ENCODE measurements at regions not wholly inside any gene's neighbourhood (a gene's known extent, or its start where the extent isn't known, plus 50 kb on each side); places are given as distances from the start of the nearest gene placed in this dataset.
"Not testable (repeated sequence)": the region's sequence is repeated elsewhere in the genome, so short reads cannot be mapped to it uniquely, and the experiment has no call there.

- not testable (repeated sequence) for DNase-seq (ENCODE audit: low read depth in 3 of 3)
These were observed 145.2 kb upstream of the PITRM1 start for GRCh38 chr10:3317553-3318479.

- not testable (repeated sequence) for DNase-seq (ENCODE audit: low read depth in 3 of 3)
These were observed 142.0 kb upstream of the PITRM1 start for GRCh38 chr10:3314445-3315085.

- DNase-seq (ENCODE audit: low read depth in 3 of 3), result not testable (repeated sequence)
These were observed 141.3 kb upstream of the PITRM1 start for GRCh38 chr10:3313784-3314444.

DNA sequence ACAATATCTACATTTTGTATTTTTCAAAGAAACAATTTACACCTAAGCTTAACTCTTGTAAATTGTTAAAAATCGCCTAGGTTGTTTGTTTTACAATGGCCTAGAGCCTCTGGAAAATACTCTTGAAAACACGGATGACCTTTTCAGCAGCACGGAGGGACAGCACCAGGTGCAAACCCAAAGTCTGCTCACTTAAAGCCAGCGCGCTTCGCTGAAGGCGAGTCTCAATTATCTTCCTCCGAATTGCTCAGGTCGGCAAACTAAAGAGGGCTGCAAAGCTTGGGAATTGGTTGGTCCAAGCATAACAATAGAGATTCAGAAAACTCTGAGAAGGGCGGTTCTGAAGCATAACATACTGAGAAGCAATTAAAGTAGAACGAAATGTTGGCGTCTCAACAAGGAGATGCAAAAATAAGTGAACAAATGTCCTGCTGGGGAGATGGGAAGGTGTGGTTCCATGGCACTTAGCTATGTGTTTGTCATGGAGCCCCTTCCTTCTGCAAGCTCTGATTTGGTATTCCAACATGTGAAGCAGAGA, 139.9 kb upstream of the PITRM1 start:
- no peak for DNase-seq (ENCODE audit: low read depth in 3 of 3)

DNA sequence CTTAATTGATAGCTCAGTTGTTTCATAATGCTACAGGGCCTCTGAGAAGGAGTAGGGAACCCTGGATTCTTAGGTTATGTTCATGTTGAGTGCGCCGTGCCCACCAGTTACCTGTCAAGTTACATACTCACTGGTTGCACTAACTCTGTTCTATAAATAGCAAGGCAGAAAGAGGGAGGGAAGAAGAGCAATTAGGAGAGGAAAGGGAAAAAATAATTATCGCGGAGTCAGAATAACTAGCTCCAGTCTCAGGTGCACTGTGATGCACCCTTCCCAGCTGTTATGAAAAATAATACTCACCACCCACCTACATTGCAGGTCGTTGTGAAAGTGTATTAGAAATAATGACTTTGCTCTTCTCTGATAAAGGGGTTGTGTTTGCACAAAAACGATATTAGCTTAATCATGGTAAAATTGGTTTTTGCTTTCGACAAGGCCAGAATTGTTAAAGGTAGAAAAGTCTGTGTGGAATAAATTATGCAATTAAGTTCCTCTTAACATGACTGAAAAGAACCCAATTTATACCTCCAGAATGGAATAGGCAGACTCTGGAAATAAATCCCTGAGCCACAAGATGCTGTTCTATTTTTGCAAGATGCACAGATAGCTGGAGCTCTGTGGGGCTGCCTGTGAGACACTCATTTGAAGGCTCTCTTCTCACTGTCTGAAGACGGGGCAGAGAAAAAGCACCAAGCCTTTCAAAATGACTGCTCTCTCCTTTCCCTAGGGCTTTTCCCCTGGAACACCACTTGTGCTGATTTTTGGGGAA, 137.6 kb upstream of the PITRM1 start:
- no peak for DNase-seq (ENCODE audit: low read depth in 3 of 3)

- DNase-seq (ENCODE audit: low read depth in 3 of 3), result no peak
These were observed 133.5 kb upstream of the PITRM1 start for GRCh38 chr10:3306050-3306449.

DNA sequence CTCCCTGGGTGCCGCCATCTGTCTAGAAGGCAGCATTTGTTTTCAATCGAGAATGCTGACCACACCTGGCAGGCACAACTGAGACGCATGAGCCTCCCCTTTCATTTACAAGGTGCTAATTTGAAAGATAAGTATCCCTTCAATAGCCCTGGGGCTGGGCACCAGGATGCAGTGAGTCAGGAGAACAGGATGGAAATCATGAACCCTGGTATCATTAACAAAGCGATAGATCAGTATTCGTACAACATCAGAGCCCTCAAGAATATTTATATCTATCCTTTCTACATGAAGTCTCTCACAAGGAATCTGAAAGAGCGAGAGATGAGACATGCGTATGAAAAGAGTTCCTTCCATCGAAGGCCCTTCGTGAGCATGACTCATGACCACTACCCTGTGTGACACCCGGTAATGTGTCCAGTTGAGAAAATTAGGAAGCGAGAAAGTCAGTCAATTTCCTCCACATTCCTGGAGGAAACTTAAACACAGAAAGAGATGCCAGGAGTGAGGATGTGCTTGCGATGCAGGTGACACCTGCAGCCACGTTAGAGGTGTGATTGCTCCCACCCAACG, 123.1 kb upstream of the PITRM1 start:
- DNase-seq (ENCODE audit: low read depth in 3 of 3), result no peak

- DNase-seq (ENCODE audit: low read depth in 3 of 3), result no peak
These were observed 122.5 kb upstream of the PITRM1 start for GRCh38 chr10:3294919-3295581.

- DNase-seq (ENCODE audit: low read depth in 3 of 3), result no peak
These were observed 121.2 kb upstream of the PITRM1 start for GRCh38 chr10:3293581-3294431.

DNA sequence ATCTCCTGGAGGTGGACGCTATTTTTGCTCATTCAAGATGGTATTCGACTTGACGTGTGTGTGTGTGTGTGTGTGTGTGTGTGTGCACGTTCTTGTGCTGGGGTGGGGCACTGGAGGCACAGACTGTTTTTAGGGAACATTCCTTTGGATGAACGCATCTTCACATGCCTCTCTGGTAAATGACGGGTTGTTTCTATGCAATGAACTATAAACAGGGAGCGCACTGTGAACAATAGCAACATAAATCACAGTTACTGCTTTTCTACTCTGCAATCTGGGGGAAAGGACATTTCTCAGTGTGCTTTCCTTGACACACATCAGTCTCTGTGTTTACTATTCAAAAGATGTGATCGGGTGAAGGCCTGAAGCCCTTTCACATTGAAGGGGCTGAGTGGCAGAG, 120.1 kb upstream of the PITRM1 start:
- DNase-seq (ENCODE audit: low read depth in 3 of 3), result no peak

GRCh38 chr10:3290550-3290949, 118.0 kb upstream of the PITRM1 start:
- DNase-seq (ENCODE audit: low read depth in 3 of 3), result no peak

DNA sequence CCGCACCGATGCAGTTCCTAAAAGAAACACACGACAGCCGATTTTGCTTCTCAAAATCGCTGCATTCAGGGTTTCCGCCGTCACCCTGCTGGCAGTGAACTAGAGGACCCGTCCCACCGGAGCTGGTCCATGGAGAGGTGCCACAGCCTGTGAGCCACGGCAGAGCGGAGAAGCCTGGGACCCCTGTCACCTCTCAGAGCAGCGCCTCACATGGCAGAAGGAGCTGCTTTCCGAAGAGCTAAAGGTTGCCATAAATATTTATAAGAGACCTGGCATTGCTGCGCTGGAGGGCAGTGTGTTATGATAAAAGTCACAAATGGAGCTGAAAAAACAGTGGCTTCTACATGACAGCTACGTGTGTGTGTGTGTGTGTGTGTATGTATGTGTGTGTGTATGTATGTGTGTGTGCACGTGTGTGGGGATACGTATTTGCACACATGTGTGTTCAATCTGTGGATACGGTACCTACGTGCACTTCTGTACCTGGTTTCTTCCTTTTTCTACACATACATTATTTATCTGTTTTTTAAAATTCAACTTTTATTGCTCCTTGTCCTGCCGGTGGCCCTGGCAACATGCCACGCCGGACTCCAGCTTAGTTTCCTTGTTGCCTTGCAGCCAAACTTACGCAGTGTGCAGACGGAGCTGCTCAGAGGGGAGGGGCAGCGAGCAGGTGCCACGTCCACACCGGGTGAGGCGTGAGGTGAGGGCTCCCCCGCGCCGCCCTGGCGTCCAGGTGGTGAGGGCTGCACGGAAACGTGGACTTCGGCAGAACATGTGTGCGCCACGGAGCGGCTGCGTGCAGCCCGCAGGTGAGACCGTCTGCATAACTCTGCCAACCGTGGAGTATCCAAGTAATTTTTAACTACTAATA, 115.2 kb upstream of the PITRM1 start:
- DNase-seq (ENCODE audit: low read depth in 3 of 3), result no peak

DNA sequence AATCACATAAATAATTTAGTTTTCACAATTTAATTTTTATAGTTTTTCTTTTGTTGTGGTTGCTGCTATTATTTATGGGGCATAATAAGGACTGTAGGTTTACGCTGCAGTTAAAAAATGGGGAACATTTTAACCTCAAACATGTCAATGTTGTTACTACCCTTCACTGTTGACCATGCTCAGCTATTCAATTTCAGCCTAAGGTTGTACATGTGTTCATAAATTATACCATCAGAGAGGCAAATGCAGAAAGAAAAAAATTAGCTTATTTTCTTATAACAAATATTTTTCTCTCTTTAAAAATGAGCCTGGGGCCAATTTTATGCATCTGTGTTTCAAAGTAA, 110.1 kb upstream of the PITRM1 start:
- no peak for DNase-seq (ENCODE audit: low read depth in 3 of 3)

- no peak for DNase-seq (ENCODE audit: low read depth in 3 of 3)
These were observed 109.5 kb upstream of the PITRM1 start for GRCh38 chr10:3281941-3282673.

- DNase-seq (ENCODE audit: low read depth in 3 of 3), result no peak
These were observed 106.2 kb upstream of the PITRM1 start for GRCh38 chr10:3278771-3279170.

DNA sequence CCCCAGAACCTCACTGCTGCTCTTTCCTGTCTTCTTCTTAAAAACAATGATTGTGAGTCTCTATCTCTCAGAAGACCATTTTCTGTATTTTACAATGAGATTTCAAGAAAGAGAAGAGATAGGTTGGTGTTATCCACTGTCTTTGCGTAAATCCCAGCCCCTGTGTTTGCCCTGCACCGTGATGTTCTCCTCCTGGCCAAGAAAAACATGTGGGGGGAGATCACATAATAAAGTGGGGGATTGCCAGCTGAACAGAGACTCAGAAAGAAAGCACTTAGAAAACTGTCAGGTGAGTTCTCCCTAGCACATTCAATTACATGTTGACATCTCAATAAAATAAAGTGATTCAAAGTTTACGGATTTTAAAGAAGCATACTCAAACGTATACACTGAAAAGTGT, 105.0 kb upstream of the PITRM1 start:
- DNase-seq (ENCODE audit: low read depth in 3 of 3), result no peak

DNA sequence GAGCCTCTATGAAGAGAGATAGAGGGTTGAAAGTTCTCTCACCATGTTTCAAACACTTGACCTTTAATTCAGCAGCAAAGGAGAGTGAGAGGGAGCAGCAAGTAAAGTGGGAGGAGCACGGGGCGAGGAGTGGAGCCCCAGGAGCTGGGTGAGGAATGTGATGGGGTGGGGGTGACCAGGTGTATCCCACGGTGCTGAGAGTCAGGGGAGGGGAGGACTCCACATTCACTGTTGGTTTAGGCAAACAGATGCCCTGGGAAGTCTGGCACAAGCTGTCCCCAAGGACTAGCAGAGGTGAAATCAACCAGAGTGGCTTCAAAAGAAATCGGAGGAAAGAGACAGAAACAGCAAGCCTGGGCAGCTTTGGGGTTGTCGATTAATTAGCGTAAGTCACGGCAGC, 101.8 kb upstream of the PITRM1 start:
- DNase-seq (ENCODE audit: low read depth in 3 of 3), result no peak

GRCh38 chr10:3273966-3274365, 101.4 kb upstream of the PITRM1 start:
- DNase-seq (ENCODE audit: low read depth in 3 of 3), result no peak

Measured in stimulated activated CD4-positive, alpha-beta T cell treated with anti-CD3 and anti-CD28 coated beads, TNF-alpha, amount 100 ng/mL, for 48 hours (primary cell).